ENCODE measurements at regions not wholly inside any gene's neighbourhood (a gene's known extent, or its start where the extent isn't known, plus 50 kb on each side); places are given as distances from the start of the nearest gene placed in this dataset.
"Not testable (repeated sequence)": the region's sequence is repeated elsewhere in the genome, so short reads cannot be mapped to it uniquely, and the experiment has no call there.

DNA sequence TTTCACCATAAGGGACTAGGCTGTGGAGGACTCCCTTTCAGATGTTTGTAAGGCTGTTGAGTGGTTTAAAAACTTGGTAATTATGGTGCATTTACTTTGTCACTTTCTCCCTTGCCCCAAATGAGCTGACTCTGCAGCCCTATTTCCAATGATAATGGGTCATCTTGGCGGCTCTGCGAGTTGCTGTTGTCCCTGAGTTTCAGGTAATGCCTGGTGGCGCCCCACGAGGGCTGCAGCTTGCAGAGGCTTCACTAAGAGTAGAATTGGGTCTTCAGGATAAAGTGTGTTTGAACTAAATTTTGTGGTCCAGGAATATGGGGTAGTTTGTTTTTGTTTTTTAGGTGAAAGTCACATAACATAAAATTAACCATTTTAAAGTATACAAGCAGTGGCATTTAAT is 450.1 kb upstream of the CFAP20DC start:
- DNase-seq (ENCODE audit: low spot score) = no peak

DNA sequence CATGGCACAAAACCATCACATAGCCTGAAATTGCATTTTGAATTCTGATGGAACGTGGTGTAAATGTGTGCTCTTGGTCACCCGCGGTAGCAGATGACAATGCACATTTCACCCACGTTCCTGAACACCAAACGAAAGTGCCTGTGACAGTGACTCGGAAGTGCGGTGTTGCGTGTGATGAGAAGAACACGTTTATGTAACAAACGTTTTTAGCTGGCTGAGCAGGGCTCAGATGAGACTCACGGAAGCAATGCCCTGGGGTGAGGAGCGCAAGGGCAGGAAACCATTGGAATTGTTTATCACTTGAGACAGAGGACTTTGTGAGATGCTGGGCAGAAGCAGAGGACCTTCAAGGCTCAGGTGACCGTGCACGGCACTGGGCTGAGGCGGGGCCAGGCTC is 449.2 kb upstream of the CFAP20DC start:
- no peak for DNase-seq (ENCODE audit: low spot score)

- DNase-seq (ENCODE audit: low spot score) = no peak
These were observed 446.4 kb upstream of the CFAP20DC start for GRCh38 chr3:59496250-59496649.

DNA sequence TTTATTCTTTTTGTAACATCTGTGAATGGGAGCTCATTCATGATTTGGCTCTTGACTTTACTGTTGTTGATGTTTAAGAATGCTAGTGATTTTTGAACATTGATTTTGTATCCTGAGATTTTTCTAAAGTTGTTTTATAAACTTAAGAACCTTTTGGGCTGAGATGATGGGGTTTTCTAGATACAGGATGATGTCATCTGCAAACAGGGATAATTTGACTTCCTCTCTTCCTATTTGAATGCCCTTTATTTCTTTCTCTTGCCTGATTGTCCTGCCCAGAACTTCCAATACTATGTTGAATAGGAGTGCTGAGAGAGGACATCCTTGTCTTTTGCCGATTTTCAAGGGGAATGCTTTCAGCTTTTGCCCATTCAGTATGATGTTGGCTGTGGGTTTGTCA is 445.1 kb upstream of the CFAP20DC start:
- DNase-seq (ENCODE audit: low spot score) = not testable (repeated sequence)

DNA sequence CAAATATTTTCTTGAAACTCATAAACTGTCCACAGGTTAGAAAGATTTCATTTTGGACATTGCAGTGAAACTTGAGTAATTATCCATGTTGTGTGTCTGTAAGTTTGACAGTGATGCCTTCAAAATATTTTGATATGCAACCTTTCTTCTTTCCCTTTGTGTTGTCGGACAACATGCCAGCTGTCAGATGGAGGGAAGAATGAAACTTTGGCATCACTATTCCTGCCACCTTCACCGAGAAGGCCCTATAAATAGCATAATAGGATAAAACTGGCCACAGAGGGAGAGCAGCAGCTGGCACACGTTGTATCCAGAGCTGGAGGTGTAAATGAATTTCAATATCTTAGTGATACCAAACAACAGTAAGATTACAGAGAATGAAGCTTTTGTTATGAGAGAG is 436.7 kb upstream of the CFAP20DC start:
- DNase-seq (ENCODE audit: low spot score) = no peak

DNA sequence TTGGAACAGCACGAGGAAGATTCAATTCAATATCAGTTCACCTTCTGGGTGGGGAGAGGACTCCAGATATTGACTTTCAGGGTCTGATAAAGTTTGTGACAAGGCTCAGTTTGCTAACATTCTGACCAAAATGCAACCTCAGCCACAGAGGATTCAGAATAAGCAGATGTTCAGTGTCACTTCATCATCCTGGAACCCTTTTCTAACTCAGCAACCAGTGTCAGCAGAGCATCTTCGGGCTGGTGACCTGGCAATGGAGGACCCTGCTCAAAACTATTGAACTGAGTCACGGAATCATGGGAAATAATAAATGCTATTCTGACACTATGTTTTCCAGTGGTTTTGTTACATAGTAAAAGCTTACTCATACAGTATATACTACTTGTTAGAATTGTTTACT is 433.4 kb upstream of the CFAP20DC start:
- no peak for DNase-seq (ENCODE audit: low spot score)

DNA sequence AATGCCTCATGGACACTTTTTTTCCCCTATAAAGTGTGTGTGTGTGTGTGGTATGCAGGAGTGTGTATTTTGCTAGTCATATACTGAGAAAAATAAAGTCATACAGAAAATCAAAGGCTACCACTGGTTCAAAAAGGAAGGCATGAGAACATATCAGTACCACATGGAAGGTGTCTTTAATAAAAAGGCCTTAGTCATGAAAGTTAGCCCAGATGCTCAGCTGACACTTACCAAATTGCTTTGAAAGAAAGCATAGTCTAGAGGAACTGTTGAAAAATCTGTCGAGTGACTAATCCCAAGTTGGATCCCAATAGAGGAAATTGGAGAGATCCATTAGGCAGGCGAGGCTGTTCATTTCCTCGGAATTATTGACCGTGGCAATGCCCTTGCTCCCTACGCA is 432.9 kb upstream of the CFAP20DC start:
- DNase-seq (ENCODE audit: low spot score) = no peak

DNA sequence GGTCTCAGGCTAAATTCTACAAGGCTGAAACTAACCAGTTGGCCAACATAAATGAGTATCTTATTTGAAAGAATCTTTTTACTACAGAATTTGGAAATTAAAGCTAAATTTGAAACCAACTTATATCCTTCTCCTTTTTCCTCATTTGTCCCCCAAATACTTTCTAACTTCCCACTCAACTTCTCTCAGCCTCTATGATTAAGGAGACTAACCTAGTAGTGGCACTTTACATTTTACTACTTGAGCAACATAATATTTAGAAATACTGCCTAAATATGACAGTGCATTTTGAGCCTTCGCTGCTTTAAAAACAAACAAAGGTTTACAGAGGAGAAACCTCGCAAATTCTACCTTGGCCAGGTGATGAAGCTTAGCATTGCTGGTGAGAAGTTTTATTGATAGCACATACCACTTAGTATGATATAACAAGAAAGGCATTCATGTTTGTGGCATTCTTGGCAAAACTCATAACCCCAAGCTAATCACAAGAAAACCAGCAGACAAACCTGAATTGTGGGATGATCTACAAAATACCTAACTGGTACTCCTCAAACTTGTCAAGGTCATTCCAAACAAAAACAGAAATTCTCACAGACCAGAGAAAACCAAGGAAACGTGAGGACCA is 432.1 kb upstream of the CFAP20DC start:
- DNase-seq (ENCODE audit: low spot score) = no peak

DNA sequence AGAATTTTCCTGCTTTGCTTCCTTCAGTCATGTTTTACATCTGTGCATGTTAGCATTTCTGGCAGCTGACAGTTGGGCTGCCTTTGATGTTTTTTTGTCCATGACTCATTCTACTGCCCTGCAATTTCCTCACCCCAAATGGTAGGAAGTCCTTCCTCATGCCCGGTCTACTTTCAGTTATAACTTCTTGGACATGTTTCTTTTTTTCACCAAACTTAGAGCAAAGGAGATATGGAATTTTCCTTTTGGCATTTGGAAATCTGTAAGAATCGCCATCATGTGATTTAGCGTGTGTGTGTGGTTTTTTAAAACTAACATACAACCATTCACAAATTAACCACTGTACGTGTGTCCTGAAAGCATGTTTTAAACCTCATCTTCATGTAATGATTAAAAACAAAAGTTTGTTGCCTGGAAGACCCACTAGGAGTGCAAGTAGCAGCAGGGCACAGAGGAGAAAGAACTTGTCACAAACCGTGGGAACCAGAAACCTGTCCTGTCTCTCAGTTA is 430.7 kb upstream of the CFAP20DC start:
- no peak for DNase-seq (ENCODE audit: low spot score)

DNA sequence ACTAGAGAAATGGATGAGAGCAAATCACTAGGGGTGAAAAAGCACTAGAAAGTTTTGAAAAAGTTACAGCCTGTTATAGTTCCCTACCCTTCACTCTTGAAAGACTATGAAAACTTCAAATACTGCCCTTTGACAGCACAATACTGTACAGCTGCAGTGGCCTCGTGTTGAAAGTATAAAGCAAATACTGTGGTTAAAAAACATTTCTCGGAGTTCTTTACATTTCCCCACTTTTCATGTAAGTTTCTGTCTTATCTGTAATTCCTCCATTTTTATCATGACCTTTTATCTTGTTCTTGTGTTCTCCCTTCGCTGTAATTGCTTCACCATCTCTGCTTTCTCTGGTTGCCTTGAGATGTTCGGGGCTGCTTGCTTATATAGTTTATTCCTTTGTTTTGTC is 423.8 kb upstream of the CFAP20DC start:
- no peak for DNase-seq (ENCODE audit: low spot score)

DNA sequence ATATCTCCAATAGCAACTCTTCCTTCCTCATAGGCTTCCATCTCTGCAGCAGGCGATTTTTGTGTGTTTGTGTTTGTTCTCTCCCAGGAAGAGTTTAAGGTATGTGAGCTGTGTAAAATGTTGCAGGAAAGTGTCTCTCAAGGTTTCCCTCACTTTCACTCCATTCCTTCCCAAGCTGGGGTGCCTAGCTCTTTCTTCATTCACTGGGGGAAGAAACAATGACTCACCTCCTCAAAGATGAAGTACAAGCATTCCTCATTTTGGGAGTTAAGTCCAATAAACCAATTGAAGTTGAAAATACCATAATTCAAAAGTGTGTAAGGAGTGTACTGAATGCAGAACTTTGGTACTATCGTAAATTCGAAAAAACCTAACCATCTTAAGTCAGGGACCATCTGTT is 422.7 kb upstream of the CFAP20DC start:
- no peak for DNase-seq (ENCODE audit: low spot score)

GRCh38 chr3:59469948-59470723 is 420.3 kb upstream of the CFAP20DC start:
- DNase-seq (ENCODE audit: low spot score) = no peak

DNA sequence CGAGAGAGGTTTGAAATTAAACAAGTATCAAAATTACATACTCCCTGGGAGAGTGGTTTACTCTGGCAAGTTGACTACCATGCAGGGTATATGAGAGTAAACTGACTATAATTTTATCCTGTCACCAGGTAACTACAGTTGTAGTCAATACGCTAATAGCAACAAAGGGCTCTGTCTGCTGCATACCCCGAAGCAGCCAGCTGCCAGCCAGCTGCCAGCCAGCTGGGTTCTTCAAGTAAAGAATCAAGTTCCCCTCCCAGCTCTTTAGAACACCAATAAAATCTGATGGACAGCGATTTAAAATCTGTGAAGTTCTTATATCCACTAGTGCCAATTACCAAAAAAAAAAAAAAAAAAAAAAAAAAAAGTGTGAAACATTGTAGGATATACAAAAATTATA is 417.7 kb upstream of the CFAP20DC start:
- no peak for DNase-seq (ENCODE audit: low spot score)

- no peak for DNase-seq (ENCODE audit: low spot score)
These were observed 414.4 kb upstream of the CFAP20DC start for GRCh38 chr3:59464187-59464586.

DNA sequence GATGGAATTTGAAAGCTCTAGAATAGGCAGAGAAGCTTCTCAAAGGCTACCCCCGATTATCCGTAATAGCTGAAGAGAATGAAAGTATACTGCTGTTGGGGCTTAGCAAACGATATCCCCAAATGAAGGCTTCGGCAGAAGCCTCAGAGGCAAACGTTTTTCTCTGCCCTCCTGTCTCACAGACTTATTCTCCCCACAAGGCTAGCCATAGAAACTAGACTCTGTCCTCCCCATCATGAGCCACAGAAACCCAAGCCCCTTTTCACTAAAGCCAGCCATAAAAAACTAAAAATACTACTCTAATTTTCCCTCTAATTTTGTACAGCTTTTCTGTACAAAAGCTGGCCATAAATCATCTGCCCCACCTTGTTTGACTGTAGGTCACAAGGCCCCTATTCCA is 413.4 kb upstream of the CFAP20DC start:
- no peak for DNase-seq (ENCODE audit: low spot score)

- DNase-seq (ENCODE audit: low spot score) = no peak
These were observed 410.2 kb upstream of the CFAP20DC start for GRCh38 chr3:59460068-59460467.

GRCh38 chr3:59456852-59457485 is 407.1 kb upstream of the CFAP20DC start:
- no peak for DNase-seq (ENCODE audit: low spot score)

DNA sequence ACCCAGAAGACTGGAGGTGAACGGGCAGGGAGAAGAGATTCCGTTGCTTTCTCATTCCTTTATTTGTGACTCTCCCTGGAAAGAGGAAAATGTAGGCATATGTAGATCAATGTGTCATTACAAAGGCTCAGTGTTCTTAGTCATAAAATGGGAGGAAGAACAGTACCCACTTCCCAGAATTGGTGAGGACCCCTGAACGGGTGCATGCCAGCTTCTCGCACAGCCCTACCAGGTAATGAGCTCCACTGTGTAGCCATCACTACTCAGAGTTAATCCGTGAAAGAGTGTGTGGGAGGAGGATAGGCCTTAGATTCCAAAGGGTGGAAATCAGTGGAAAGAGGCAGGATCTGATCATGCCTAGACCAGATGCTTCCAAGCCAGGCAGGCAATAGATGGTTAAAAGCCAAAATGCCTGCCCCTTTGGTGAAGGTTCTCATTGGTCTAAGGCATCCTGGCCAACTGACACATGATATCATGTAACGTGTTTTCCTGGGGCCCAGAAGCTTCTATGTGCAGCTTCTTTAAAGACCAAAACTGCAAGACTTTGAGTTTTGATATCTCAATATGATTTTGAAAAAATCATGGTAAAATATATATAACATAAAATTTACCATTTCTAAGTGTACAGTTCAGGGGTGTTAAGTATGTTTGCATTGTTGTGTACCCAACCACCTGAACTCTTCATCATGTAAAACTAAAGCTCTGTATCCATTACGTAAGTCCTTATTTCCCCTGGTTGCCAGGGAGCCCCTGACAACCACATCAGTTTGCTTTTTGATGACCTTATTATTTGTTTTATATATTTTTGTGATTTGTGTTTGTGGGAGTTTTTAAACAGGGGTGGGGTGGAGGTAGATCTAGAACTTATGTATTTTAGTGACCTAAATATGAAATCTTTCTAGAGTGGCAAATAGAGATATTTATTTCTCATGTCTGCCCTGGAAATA is 402.2 kb upstream of the CFAP20DC start:
- no peak for DNase-seq (ENCODE audit: low spot score)

- DNase-seq (ENCODE audit: low spot score) = no peak
These were observed 401.3 kb upstream of the CFAP20DC start for GRCh38 chr3:59450946-59451763.

DNA sequence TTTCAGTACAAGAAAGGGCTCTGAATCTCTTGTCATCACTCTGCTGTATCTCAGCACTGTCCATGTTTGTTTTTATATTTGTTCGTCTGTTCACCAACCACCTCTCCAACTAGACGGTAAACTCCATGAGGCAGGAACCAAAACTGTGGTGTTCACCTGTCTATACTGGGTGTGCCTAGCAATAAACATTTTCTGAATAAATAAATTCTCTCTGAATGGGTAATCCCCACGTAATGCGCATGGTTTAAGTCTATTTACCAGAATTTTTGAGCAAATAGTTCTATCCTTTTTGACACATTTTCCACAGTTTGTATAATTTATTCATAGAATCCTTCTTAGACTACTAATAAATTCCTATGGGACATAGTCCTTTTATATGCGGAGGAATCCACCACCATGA is 400.6 kb upstream of the CFAP20DC start:
- no peak for DNase-seq (ENCODE audit: low spot score)

DNA sequence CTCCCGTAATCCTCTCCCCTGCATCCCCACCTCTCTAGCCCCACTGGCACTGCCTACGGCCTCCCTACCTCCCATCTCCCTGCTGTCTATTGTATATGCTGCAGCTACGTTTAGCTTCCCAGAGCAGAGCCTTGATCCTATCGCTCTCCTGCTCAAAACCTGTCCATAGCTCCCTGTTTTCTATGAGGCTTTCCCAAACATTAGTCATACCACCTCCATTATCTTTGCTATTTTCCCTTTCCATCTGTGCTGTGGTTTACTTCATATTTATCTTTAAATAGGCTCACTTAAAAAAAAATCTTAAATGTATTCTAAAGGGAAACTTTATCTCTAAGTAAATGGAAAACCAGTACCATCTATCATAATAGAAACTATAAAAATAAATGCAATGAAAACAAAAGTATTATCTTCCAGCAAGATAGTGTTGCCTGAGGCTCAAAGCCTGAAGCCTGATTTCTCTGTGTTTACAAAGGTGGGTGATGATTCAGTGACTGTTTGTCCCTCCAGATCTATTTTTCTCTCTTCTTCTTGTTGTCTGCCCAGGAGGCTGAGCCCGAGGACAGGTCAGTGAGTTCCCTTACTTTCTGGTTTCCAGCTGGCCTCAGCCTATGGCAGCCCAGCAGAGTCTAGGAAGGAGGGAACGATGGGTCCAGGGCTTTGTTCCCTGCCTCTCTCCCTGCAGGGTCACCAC is 397.1 kb upstream of the CFAP20DC start:
- DNase-seq (ENCODE audit: low spot score) = no peak
